OCI-LY7 (cell line): ENCODE measurements at regions not wholly inside any gene's neighbourhood (a gene's known extent, or its start where the extent isn't known, plus 50 kb on each side); places are given as distances from the start of the nearest gene placed in this dataset.

Experiments
- BruUV-seq: library from RNA; stranded (reverse); fragments of 400-500 nt; replicated peaks from 2 replicates; lab custom pipeline; 2021; lab: Mats Ljungman, UMichigan
- CTCF ChIA-PET: fragments of 300-600 bp; sonication (Branson Sonifier 250); formaldehyde crosslinking; loops from one replicate; lab custom pipeline; 2022; ENCODE audit warnings: antibody characterized with exemption; ENCODE audit not compliant: unreplicated experiment; lab: Charles Lee
- POLR2A ChIA-PET: fragments of 300-600 bp; sonication (Branson Sonifier 250); formaldehyde crosslinking; loops from one replicate; lab custom pipeline; 2022; ENCODE audit warnings: antibody characterized with exemption; lab: Charles Lee
- DNase-seq: peaks from one replicate; pipeline ENCODE4 v3.0.0-alpha.2; 2015; ENCODE audit warnings: low spot score
- H2AFZ ChIP-seq: fragments of 200-600 bp; sonication (generic), shearing (Covaris generic); 2 replicates; pipeline ENCODE4 v1.6.1; 2014; ENCODE audit warnings: mild to moderate bottlenecking, antibody characterized with exemption, low read length, moderate library complexity
- H3K27ac ChIP-seq: fragments of 200-600 bp; sonication (generic); 2 replicates; pipeline ENCODE4 v1.5.1; 2014; ENCODE audit warnings: mixed run types, low read depth, mild to moderate bottlenecking, moderate library complexity, low read length, inconsistent platforms; ENCODE audit not compliant: poor library complexity, severe bottlenecking
- H3K36me3 ChIP-seq: fragments of 200-600 bp; sonication (generic); 2 replicates; pipeline ENCODE4 v1.6.1; 2014; ENCODE audit warnings: mild to moderate bottlenecking, antibody characterized with exemption, low read length, moderate library complexity, mixed read lengths; ENCODE audit not compliant: insufficient read depth
- H3K4me1 ChIP-seq: fragments of 200-600 bp; sonication (generic); 2 replicates; pipeline ENCODE4 v1.5.1; 2014; ENCODE audit warnings: mild to moderate bottlenecking, low read length; ENCODE audit not compliant: insufficient read depth, poor library complexity, severe bottlenecking
- H3K4me2 ChIP-seq: fragments of 200-600 bp; sonication (generic); 2 replicates; pipeline ENCODE4 v1.6.1; 2014; ENCODE audit warnings: mild to moderate bottlenecking, low read length
- H3K4me3 ChIP-seq: fragments of 200-600 bp; sonication (generic); 2 replicates; pipeline ENCODE4 v1.5.1; 2014; ENCODE audit warnings: mild to moderate bottlenecking, low read depth, low read length; ENCODE audit not compliant: poor library complexity, severe bottlenecking
- H3K79me2 ChIP-seq: fragments of 200-600 bp; sonication (generic); 2 replicates; pipeline ENCODE4 v1.6.1; 2016; ENCODE audit warnings: low read depth, mild to moderate bottlenecking, low read length, moderate library complexity, mixed read lengths; ENCODE audit not compliant: insufficient read depth
- H3K9me2 ChIP-seq: fragments of 200-600 bp; sonication (generic); 2 replicates; pipeline ENCODE4 v1.6.1; 2016; ENCODE audit warnings: mild to moderate bottlenecking, low read length, mixed read lengths; ENCODE audit not compliant: insufficient read depth
- H3K9me3 ChIP-seq: fragments of 200-600 bp; sonication (generic); 2 replicates; pipeline ENCODE4 v1.6.1; 2014; ENCODE audit warnings: mild to moderate bottlenecking, mixed run types, low read length, mixed read lengths
- H4K20me1 ChIP-seq: fragments of 200-600 bp; sonication (generic); 2 replicates; pipeline ENCODE4 v1.6.1; 2014; ENCODE audit warnings: mild to moderate bottlenecking, antibody characterized with exemption, low read length, moderate library complexity, mixed read lengths; ENCODE audit not compliant: insufficient read depth
- CTCF ChIP-seq: fragments of 200-600 bp; sonication (generic); conservative IDR thresholded peaks from 2 replicates; pipeline ENCODE4 v1.5.1; 2014; ENCODE audit warnings: mild to moderate bottlenecking, antibody characterized with exemption, low read length, moderate library complexity, mixed read lengths
- EZH2phosphoT487 ChIP-seq: fragments of 200-600 bp; sonication (generic); IDR thresholded peaks from 2 replicates; pipeline ENCODE4 v1.6.1; 2018; ENCODE audit warnings: low read depth, borderline replicate concordance, mild to moderate bottlenecking, mixed run types, antibody characterized with exemption, low read length, moderate library complexity, mixed read lengths
- intact Hi-C: fragments of 100-400 bp; cut with micrococcal nuclease; formaldehyde crosslinking; loops from one replicate; pipeline ENCODE4 v1.10.0; 2022; ENCODE audit not compliant: unreplicated experiment

DNA sequence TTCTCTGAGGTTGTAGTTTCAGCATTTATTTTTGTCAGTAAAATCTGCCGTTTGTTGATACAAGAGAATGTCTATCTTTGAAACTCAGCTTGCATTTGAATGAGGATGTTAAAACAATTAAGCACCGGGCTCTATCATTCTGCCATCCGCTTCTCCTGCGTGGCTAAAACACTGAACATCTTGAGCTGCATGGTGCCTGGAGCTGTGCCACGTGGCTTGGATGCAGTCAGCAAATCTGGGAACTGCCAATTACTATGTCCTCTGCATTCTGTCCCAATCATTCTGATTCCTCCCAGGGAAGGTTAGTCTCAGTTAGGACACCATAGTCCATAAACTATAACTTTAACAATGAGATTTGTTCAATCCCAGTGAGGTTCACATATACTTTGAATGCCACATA lies 598.4 kb downstream of the FBXO15 start:
- no peak overlapping the region for H3K4me3 ChIP-seq
- no peaks in the 10 kb centered on the region for H3K4me1 ChIP-seq
- no peak overlapping the region for H3K4me2 ChIP-seq
- intact Hi-C loops, result no loop called here
- H3K9me2 ChIP-seq, result no peaks in the 10 kb centered on the region
- no peaks in the 10 kb centered on the region for H4K20me1 ChIP-seq
- TF ChIP-seq CTCF, result no peak
- no peak for TF ChIP-seq EZH2phosphoT487
- no peaks in the 10 kb centered on the region for H3K79me2 ChIP-seq
- H2AFZ ChIP-seq, result no peak overlapping the region
- H3K36me3 ChIP-seq, result no peaks in the 10 kb centered on the region
- no peak for DNase-seq
- no peak overlapping the region for H3K27ac ChIP-seq
- ChIA-PET POLR2A (no interaction called here), CTCF (no interaction called here)
- no peaks in the 10 kb centered on the region for H3K9me3 ChIP-seq
- BruUV-seq, result no TSS peak

DNA sequence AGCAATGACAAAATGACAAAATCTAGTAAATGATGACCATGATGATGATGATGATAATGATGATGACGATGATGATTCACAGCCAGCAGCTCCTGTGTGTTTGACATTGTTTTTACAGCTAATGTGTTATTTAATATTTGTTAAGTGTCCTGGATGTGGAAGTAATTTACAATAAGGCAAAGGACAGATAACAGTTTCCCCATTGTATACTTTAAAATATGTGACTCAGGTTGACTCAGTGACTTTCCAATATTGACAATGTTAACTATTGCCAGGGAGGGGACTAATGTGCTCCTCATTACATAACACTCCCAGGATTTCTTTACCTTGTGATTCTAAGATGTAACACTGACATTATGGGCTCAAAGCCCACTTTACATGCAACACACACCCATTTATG lies 602.2 kb downstream of the FBXO15 start:
- intact Hi-C loops, result no loop called here
- Histone ChIP-seq H3K9me3 (no peaks in the 10 kb centered on the region), H3K4me1 (no peaks in the 10 kb centered on the region), H2AFZ (no peak overlapping the region), H3K36me3 (no peaks in the 10 kb centered on the region), H3K79me2 (no peaks in the 10 kb centered on the region), H3K9me2 (no peaks in the 10 kb centered on the region), H4K20me1 (no peaks in the 10 kb centered on the region), H3K4me3 (no peak overlapping the region), H3K27ac (no peak overlapping the region), H3K4me2 (no peak overlapping the region)
- TF ChIP-seq CTCF, result no peak
- CTCF ChIA-PET, result no interaction called here
- no peak for DNase-seq
- POLR2A ChIA-PET, result no interaction called here
- BruUV-seq, result no TSS peak

GRCh38 chr18:73544617-73545016 lies 603.0 kb downstream of the FBXO15 start:
- Histone ChIP-seq H3K9me3 (no peaks in the 10 kb centered on the region), H3K4me1 (no peaks in the 10 kb centered on the region), H3K36me3 (no peaks in the 10 kb centered on the region), H2AFZ (no peak overlapping the region), H3K27ac (no peak overlapping the region), H3K4me2 (no peak overlapping the region), H3K79me2 (no peaks in the 10 kb centered on the region), H3K9me2 (no peaks in the 10 kb centered on the region), H3K4me3 (no peak overlapping the region), H4K20me1 (no peaks in the 10 kb centered on the region)
- BruUV-seq, result no TSS peak
- TF ChIP-seq CTCF, result no peak
- no peak for TF ChIP-seq EZH2phosphoT487
- ChIA-PET POLR2A (no interaction called here), CTCF (no interaction called here)
- intact Hi-C loops, result no loop called here
- no peak for DNase-seq
